Astrocyte (in vitro differentiated cells and primary cell): ENCODE measurements at regions not wholly inside any gene's neighbourhood (a gene's known extent, or its start where the extent isn't known, plus 50 kb on each side); places are given as distances from the start of the nearest gene placed in this dataset.

Experiments used
- DNase-seq: peaks from one replicate; pipeline ENCODE4 v3.0.0-alpha.2; 2010; ENCODE audit warnings: low read depth
- FAIRE-seq: peaks from 2 replicates; lab custom pipeline; 2011; peaks lifted over from hg19 to GRCh38; lab: Jason Lieb, UNC
- H2AFZ ChIP-seq: 2 replicates; pipeline ENCODE4 v1.6.0; 2012; ENCODE audit warnings: low read depth, low read length, inconsistent platforms
- H3K27ac ChIP-seq: 2 replicates; pipeline ENCODE4 v1.5.1; 2011; ENCODE audit warnings: low read depth, low read length, inconsistent platforms
- H3K27me3 ChIP-seq: 2 replicates; pipeline ENCODE4 v1.6.0; 2011; ENCODE audit warnings: low read length, inconsistent platforms; ENCODE audit not compliant: insufficient read depth
- H3K36me3 ChIP-seq: 2 replicates; pipeline ENCODE4 v1.5.1; 2011; ENCODE audit warnings: low read length, inconsistent platforms; ENCODE audit not compliant: insufficient read depth
- H3K4me1 ChIP-seq: 2 replicates; pipeline ENCODE4 v1.5.1; 2011; ENCODE audit warnings: low read length, inconsistent platforms; ENCODE audit not compliant: insufficient read depth
- H3K4me2 ChIP-seq: 2 replicates; pipeline ENCODE4 v1.6.0; 2012; ENCODE audit warnings: low read length, inconsistent platforms
- H3K4me3 ChIP-seq: 2 replicates; pipeline ENCODE4 v1.5.1; 2011; ENCODE audit warnings: low read depth, mild to moderate bottlenecking, low read length, inconsistent platforms; ENCODE audit not compliant: insufficient read depth
- H3K79me2 ChIP-seq: 2 replicates; pipeline ENCODE4 v1.6.0; 2012; ENCODE audit warnings: mild to moderate bottlenecking, low read length, inconsistent platforms; ENCODE audit not compliant: insufficient read depth
- H3K9ac ChIP-seq: 2 replicates; pipeline ENCODE4 v1.6.0; 2012; ENCODE audit warnings: mild to moderate bottlenecking, low read length, inconsistent platforms
- H3K9me3 ChIP-seq: 2 replicates; pipeline ENCODE4 v1.5.1; 2012; ENCODE audit warnings: low read depth, mild to moderate bottlenecking, low read length, inconsistent platforms; ENCODE audit not compliant: insufficient read depth
- H4K20me1 ChIP-seq: 2 replicates; pipeline ENCODE4 v1.6.0; 2012; ENCODE audit warnings: low read length, inconsistent platforms; ENCODE audit not compliant: insufficient read depth
- H3K27ac Mint-ChIP-seq: one replicate; pipeline ENCODE4 v1.8.0; 2021; ENCODE audit warnings: mild to moderate bottlenecking, mixed read lengths; ENCODE audit not compliant: unreplicated experiment
- H3K27me3 Mint-ChIP-seq: one replicate; pipeline ENCODE4 v1.8.0; 2021; ENCODE audit warnings: low read depth, mixed read lengths; ENCODE audit not compliant: unreplicated experiment
- H3K36me3 Mint-ChIP-seq: one replicate; pipeline ENCODE4 v1.8.0; 2021; ENCODE audit warnings: low read depth, mixed read lengths; ENCODE audit not compliant: unreplicated experiment
- H3K4me1 Mint-ChIP-seq: one replicate; pipeline ENCODE4 v1.8.0; 2021; ENCODE audit warnings: low read depth, mixed read lengths; ENCODE audit not compliant: unreplicated experiment
- H3K4me3 Mint-ChIP-seq: one replicate; pipeline ENCODE4 v1.8.0; 2021; ENCODE audit warnings: mild to moderate bottlenecking, moderate library complexity, mixed read lengths; ENCODE audit not compliant: unreplicated experiment
- H3K9me3 Mint-ChIP-seq: one replicate; pipeline ENCODE4 v1.8.0; 2021; ENCODE audit warnings: mild to moderate bottlenecking, mixed read lengths; ENCODE audit not compliant: unreplicated experiment
- EZH2 ChIP-seq: IDR thresholded peaks from 2 replicates; pipeline ENCODE4 v1.6.1; 2012; ENCODE audit warnings: mild to moderate bottlenecking, low read length, inconsistent platforms; ENCODE audit not compliant: insufficient read depth
- TF ChIP-seq, protein P1 (sequence below): IDR thresholded peaks from 2 replicates; pipeline ENCODE4 v1.5.1; 2011; ENCODE audit warnings: low read depth, mild to moderate bottlenecking, inconsistent platforms, low read length, moderate library complexity; ENCODE audit not compliant: insufficient read depth

GRCh38 chr1:63101336-63101735 lies 221.0 kb upstream of the FOXD3 start:
- no peak for FAIRE-seq
- Histone ChIP-seq H3K4me2 (no peak overlapping the region), H3K4me1 (no peaks in the 10 kb centered on the region), H3K27ac (no peak overlapping the region), H3K9me3 (no peaks in the 10 kb centered on the region), H3K79me2 (no peaks in the 10 kb centered on the region), H2AFZ (no peak overlapping the region), H3K9ac (no peak overlapping the region), H3K4me3 (no peak overlapping the region), H3K36me3 (no peaks in the 10 kb centered on the region), H3K27me3 (peaks cover 4% of the 10 kb centered on the region), H4K20me1 (no peaks in the 10 kb centered on the region)
- TF ChIP-seq EZH2: no peak
- TF ChIP-seq, protein P1, sequence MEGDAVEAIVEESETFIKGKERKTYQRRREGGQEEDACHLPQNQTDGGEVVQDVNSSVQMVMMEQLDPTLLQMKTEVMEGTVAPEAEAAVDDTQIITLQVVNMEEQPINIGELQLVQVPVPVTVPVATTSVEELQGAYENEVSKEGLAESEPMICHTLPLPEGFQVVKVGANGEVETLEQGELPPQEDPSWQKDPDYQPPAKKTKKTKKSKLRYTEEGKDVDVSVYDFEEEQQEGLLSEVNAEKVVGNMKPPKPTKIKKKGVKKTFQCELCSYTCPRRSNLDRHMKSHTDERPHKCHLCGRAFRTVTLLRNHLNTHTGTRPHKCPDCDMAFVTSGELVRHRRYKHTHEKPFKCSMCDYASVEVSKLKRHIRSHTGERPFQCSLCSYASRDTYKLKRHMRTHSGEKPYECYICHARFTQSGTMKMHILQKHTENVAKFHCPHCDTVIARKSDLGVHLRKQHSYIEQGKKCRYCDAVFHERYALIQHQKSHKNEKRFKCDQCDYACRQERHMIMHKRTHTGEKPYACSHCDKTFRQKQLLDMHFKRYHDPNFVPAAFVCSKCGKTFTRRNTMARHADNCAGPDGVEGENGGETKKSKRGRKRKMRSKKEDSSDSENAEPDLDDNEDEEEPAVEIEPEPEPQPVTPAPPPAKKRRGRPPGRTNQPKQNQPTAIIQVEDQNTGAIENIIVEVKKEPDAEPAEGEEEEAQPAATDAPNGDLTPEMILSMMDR: no peak
- Mint-ChIP-seq H3K27me3 (peaks cover 6% of the 10 kb centered on the region), H3K4me3 (no peak overlapping the region), H3K36me3 (no peaks in the 10 kb centered on the region), H3K9me3 (no peaks in the 10 kb centered on the region), H3K4me1 (no peaks in the 10 kb centered on the region), H3K27ac (no peak overlapping the region)
- no peak for DNase-seq

- H4K20me1 ChIP-seq: no peaks in the 10 kb centered on the region
- H3K9me3 ChIP-seq: no peaks in the 10 kb centered on the region
- H3K27me3 ChIP-seq: peaks cover 10% of the 10 kb centered on the region
- no peaks in the 10 kb centered on the region for H3K27me3 Mint-ChIP-seq
- no peak overlapping the region for H3K4me2 ChIP-seq
- no peaks in the 10 kb centered on the region for H3K9me3 Mint-ChIP-seq
- H2AFZ ChIP-seq: no peak overlapping the region
- no peak overlapping the region for H3K27ac ChIP-seq
- H3K4me3 ChIP-seq: no peak overlapping the region
- no peak overlapping the region for H3K27ac Mint-ChIP-seq
- H3K36me3 Mint-ChIP-seq: no peaks in the 10 kb centered on the region
- H3K4me1 ChIP-seq: no peaks in the 10 kb centered on the region
- TF ChIP-seq EZH2: no peak
- TF ChIP-seq, protein P1: no peak
- no peak overlapping the region for H3K4me3 Mint-ChIP-seq
- no peaks in the 10 kb centered on the region for H3K36me3 ChIP-seq
- H3K79me2 ChIP-seq: no peaks in the 10 kb centered on the region
- DNase-seq (no peak), FAIRE-seq (no peak)
- H3K9ac ChIP-seq: no peak overlapping the region
- peaks cover 7% of the 10 kb centered on the region for H3K4me1 Mint-ChIP-seq
Measured at GRCh38 chr1:63103682-63104081, 218.7 kb upstream of the FOXD3 start.

DNA sequence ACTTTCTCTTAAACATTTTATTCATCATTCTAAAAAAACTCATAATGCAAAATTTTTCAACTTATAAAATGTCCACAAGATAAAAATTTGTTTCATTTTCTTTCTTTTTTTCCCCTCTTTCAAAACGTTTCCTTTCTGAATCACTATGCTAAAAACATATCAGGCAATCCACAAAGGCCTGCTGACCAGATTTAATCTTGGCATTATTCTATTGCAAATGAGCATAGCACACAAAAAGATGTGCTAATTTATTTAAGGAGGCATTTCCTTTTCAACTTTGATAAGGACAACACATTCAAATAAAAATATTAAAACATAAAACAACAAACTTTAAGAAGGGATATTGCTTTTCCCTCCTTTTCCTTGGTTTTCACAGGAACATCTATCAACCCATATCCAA lies 215.3 kb upstream of the FOXD3 start:
- peaks cover 13% of the 10 kb centered on the region for H3K4me1 Mint-ChIP-seq
- Histone ChIP-seq H3K4me3 (no peak overlapping the region), H2AFZ (no peak overlapping the region), H3K36me3 (no peaks in the 10 kb centered on the region), H3K4me2 (no peak overlapping the region), H3K9ac (no peak overlapping the region), H3K27ac (no peak overlapping the region), H3K9me3 (no peaks in the 10 kb centered on the region), H4K20me1 (no peaks in the 10 kb centered on the region), H3K4me1 (no peaks in the 10 kb centered on the region), H3K27me3 (peaks cover 17% of the 10 kb centered on the region), H3K79me2 (no peaks in the 10 kb centered on the region)
- H3K4me3 Mint-ChIP-seq: no peak overlapping the region
- no peak overlapping the region for H3K27ac Mint-ChIP-seq
- no peaks in the 10 kb centered on the region for H3K36me3 Mint-ChIP-seq
- no peak for DNase-seq
- no peak for FAIRE-seq
- no peaks in the 10 kb centered on the region for H3K9me3 Mint-ChIP-seq
- TF ChIP-seq EZH2: no peak
- TF ChIP-seq, protein P1: no peak
- H3K27me3 Mint-ChIP-seq: no peaks in the 10 kb centered on the region
